ENCODE measurements at regions not wholly inside any gene's neighbourhood (a gene's known extent, or its start where the extent isn't known, plus 50 kb on each side); places are given as distances from the start of the nearest gene placed in this dataset.
A peak's percentile ranks its signal among the peaks of the same experiment; 100 is the strongest.

DNA sequence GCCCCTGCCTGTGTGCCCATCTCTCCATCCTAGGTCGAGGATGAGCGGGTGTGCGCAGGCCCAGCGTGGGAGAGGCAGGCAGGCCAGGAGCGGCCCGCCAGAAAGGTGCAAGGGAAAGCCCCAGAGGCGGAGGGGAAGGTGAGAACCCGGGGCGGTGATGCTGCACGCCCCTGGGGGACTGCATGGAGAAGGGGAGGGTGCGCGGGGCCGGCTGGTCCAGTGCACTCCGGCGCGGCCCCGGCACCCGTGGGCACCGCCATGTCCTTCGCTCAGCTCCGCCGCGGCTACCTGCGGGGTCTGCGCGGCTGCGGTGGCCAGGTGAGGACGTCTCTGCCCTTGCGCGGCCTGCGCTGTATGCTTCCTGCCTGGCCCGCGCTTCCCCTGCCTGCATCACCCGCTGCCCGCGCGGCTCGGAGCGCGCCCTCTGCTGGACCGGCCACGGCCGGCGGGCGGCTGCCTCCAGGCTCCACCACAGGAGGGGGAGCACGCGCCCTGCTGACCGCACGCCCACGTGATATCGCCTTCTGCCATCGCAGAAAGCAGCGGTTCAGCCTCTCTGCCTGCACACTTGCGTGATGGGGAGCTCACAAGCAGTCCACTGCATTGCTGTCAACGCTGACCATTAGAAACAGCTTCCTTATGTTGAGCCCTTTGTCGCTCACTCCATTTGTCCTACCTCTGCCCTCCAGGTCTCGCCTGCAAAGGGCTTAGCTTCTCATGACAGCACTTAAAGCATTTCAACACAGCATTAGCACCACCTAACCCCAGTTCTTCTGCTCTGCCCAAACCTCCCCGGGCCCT lies 73.9 kb downstream of the CXCL12 start:
- H3K27ac Mint-ChIP-seq, result no peak overlapping the region
- DNase-seq (peak; percentile 71), ATAC-seq (peak; percentile 95)
- no peak overlapping the region for H3K4me3 Mint-ChIP-seq
- CTCF ChIA-PET, result interaction anchor here (1.1 to 1.7 kb wide), 3 partner anchors 9 to 621 kb away, joined by 4 to 6 read pairs (median 6); no protein-coding TSS in a partner anchor
- no peaks in the 10 kb centered on the region for H3K9me3 Mint-ChIP-seq (ENCODE audit: low read depth)
- peaks cover 10% of the 10 kb centered on the region for H3K4me1 Mint-ChIP-seq
- H3K27me3 Mint-ChIP-seq, result peaks cover 5% of the 10 kb centered on the region
- no peaks in the 10 kb centered on the region for H3K36me3 Mint-ChIP-seq

DNA sequence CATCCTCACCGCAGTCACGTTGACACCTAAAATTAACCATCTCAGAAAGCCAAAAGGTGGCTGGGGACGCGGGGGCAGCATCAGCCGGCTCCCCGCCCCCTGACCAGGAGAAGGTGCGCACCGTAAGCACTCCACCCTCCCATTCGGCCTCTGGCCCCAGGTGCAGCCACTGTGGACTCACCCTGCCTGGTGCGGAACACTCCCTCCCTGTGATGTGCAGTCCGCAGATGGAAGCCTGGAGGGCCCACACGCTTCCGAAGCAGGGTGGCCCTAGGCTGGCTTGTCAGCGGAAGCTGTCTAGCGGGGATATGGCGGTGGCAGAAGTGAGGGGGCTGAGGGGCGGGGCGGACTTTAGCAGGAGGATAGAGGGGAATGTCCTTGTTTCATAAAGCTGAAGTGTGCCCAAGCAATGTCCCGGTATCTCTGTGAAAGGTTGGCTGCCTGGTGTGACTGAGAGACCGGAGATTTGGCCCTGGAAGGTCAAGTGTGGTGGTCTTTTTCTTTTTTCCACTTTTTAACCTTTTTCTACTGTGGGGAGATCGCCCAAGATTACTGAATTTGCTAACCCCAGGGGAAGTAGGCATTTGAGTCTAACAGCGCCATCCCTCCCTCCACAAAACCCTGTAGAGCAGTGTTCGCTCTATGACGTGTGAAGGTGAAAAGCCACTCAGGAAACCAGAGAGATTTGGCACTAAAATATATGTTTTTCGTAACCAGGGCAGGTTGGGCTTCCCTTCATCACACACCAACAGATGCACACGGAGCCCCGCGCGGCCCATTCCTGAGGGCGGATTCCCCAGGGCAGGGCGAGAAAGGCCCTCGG lies 74.7 kb downstream of the CXCL12 start:
- H3K4me1 Mint-ChIP-seq, result peaks cover 10% of the 10 kb centered on the region
- no peaks in the 10 kb centered on the region for H3K36me3 Mint-ChIP-seq
- ATAC-seq (no peak), DNase-seq (no peak)
- H3K27ac Mint-ChIP-seq, result no peak overlapping the region
- H3K9me3 Mint-ChIP-seq (ENCODE audit: low read depth), result no peaks in the 10 kb centered on the region
- H3K27me3 Mint-ChIP-seq, result peaks cover 5% of the 10 kb centered on the region
- CTCF ChIA-PET, result interaction anchor here (1.7 kb wide), 2 partner anchors 619 to 621 kb away, joined by 4 to 6 read pairs; no protein-coding TSS in a partner anchor
- no peak overlapping the region for H3K4me3 Mint-ChIP-seq

- H3K4me1 Mint-ChIP-seq, result peaks cover 10% of the 10 kb centered on the region
- CTCF ChIA-PET, result no interaction called here
- no peak overlapping the region for H3K27ac Mint-ChIP-seq
- no peak overlapping the region for H3K4me3 Mint-ChIP-seq
- DNase-seq, result no peak
- no peak for ATAC-seq
- H3K27me3 Mint-ChIP-seq, result peaks cover 7% of the 10 kb centered on the region
- no peaks in the 10 kb centered on the region for H3K9me3 Mint-ChIP-seq (ENCODE audit: low read depth)
- no peaks in the 10 kb centered on the region for H3K36me3 Mint-ChIP-seq
These were observed 75.5 kb downstream of the CXCL12 start for GRCh38 chr10:44309361-44309760.

- H3K9me3 Mint-ChIP-seq (ENCODE audit: low read depth), result peaks cover 2% of the 10 kb centered on the region
- H3K27ac Mint-ChIP-seq, result no peak overlapping the region
- peaks cover 10% of the 10 kb centered on the region for H3K4me1 Mint-ChIP-seq
- no peaks in the 10 kb centered on the region for H3K36me3 Mint-ChIP-seq
- DNase-seq (no peak), ATAC-seq (no peak)
- H3K4me3 Mint-ChIP-seq, result no peak overlapping the region
- CTCF ChIA-PET, result interaction anchor here (0.8 kb wide), 1 partner anchor 77 kb away, joined by 3 read pairs; no protein-coding TSS in a partner anchor
- H3K27me3 Mint-ChIP-seq, result peaks cover 11% of the 10 kb centered on the region
These were observed 76.0 kb downstream of the CXCL12 start for GRCh38 chr10:44308935-44309334.

DNA sequence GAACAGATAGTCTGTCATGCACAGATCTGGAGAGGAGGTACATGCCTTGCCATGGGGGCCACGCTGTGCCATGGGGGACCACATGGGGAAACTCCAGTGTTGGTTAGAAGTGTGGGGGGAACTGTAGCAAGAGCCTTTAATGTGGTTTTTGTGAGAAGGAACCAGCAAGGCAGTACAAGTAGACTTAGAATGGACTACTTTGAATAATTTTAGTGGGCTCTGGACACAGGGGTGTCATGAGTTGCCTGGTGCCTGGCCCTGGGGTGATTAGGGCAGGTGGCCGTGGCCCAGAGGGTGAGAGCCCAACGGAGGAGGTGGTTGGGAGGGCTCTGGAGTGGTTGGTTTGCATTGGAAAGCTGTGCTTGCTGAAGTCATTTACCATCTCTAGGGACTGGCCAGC lies 77.2 kb downstream of the CXCL12 start:
- Mint-ChIP-seq H3K27me3 (peaks cover 11% of the 10 kb centered on the region), H3K36me3 (no peaks in the 10 kb centered on the region), H3K4me3 (no peak overlapping the region), H3K9me3 (ENCODE audit: low read depth) (peaks cover 4% of the 10 kb centered on the region), H3K4me1 (peaks cover 10% of the 10 kb centered on the region), H3K27ac (no peak overlapping the region)
- DNase-seq (no peak), ATAC-seq (no peak)
- CTCF ChIA-PET, result no interaction called here

GRCh38 chr10:44306762-44307161 lies 78.1 kb downstream of the CXCL12 start:
- Mint-ChIP-seq H3K9me3 (ENCODE audit: low read depth) (peaks cover 5% of the 10 kb centered on the region), H3K27ac (no peak overlapping the region), H3K4me3 (no peak overlapping the region), H3K4me1 (peaks cover 10% of the 10 kb centered on the region), H3K36me3 (no peaks in the 10 kb centered on the region), H3K27me3 (peaks cover 11% of the 10 kb centered on the region)
- no peak for ATAC-seq
- CTCF ChIA-PET, result no interaction called here
- DNase-seq, result no peak

GRCh38 chr10:44306147-44306710 lies 78.7 kb downstream of the CXCL12 start:
- peaks cover 9% of the 10 kb centered on the region for H3K4me1 Mint-ChIP-seq
- no peak for DNase-seq
- peaks cover 6% of the 10 kb centered on the region for H3K27me3 Mint-ChIP-seq
- no peak overlapping the region for H3K27ac Mint-ChIP-seq
- CTCF ChIA-PET, result no interaction called here
- H3K4me3 Mint-ChIP-seq, result no peak overlapping the region
- no peaks in the 10 kb centered on the region for H3K36me3 Mint-ChIP-seq
- no peak for ATAC-seq
- peaks cover 5% of the 10 kb centered on the region for H3K9me3 Mint-ChIP-seq (ENCODE audit: low read depth)

DNA sequence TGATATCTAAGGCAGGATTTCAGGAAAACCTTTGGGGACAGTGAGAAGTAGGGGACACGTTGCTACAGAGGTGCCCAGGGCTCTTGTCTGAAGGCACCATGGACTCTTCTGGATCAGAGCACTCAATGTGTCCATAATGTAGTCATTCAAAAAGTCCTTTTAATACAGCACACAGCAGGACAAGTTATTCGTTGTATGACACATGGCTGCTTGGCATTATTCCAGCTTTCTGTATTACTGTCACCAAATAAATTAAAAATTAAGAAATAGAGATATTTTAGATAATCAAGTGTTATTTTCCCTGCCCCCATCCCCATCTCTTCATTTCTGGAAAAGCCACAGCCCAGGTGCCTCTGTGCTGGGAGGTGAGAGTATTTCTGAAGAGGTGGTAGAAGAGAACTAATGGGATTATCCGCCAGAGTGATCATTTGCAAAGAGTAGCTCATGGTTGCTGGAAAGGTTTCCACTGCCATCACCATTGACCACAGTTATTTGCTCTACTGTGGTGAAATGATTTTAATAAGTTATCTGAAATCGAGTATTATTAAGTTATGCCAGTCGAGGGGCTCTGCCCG lies 83.0 kb downstream of the CXCL12 start:
- H3K27me3 Mint-ChIP-seq, result peaks cover 5% of the 10 kb centered on the region
- H3K27ac Mint-ChIP-seq, result no peak overlapping the region
- H3K4me1 Mint-ChIP-seq, result peaks cover 12% of the 10 kb centered on the region
- no peak overlapping the region for H3K4me3 Mint-ChIP-seq
- CTCF ChIA-PET, result interaction anchor here (1.4 to 1.9 kb wide), 2 partner anchors 9 to 612 kb away, joined by 3 to 6 read pairs; no protein-coding TSS in a partner anchor
- DNase-seq (no peak), ATAC-seq (no peak)
- H3K36me3 Mint-ChIP-seq, result no peaks in the 10 kb centered on the region
- H3K9me3 Mint-ChIP-seq (ENCODE audit: low read depth), result peaks cover 5% of the 10 kb centered on the region

DNA sequence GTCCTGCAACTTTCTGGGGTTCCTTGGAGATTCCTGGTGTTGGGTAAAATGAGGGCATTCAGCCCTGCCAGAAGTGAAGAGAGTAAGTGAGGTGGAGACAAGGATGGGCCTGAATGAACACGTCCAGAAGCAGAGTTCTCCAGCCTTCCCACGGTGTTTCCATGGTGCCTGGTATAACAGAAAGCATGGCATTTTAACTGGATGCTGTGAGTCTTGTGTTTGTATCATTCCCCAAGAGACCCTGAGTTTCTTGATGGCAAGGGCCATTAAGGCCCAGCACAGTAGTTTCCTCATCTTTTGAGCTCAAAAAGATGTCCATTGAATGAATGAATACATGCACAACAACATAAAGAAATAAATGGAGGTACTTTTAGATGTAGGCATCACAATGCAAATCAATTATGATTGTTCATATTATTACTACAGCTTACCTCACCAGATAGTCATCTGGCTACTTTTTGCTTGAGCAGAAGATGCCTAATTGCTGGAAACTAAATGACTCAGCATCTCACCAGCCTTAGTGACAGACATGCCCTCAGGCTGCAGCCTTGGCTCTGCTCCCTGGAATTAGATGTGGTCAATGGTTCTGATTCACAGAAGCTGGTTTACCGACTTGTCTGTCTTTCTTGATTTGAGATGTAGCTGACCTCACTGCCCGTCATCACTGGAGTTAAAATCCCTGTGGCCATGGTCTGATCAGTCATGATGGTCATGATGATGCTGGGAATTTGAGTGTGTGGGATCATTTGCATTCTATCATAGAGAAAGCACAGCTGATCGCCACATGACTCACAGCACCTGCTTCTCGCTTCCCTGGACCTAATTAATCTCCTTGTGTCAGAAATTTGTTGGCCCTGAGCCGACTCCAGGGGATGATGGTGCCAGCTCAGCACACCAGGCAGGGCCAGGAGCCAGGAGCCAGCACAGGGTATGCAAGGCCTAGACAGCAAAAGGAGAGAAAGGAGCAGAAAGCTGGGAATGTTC lies 83.9 kb downstream of the CXCL12 start:
- peaks cover 12% of the 10 kb centered on the region for H3K4me1 Mint-ChIP-seq
- CTCF ChIA-PET, result interaction anchor here (1.4 to 1.9 kb wide), 2 partner anchors 10 to 611 kb away, joined by 3 to 6 read pairs; no protein-coding TSS in a partner anchor
- H3K27ac Mint-ChIP-seq, result no peak overlapping the region
- peak; percentile 50 for DNase-seq
- no peak overlapping the region for H3K4me3 Mint-ChIP-seq
- H3K9me3 Mint-ChIP-seq (ENCODE audit: low read depth), result peaks cover 5% of the 10 kb centered on the region
- no peaks in the 10 kb centered on the region for H3K36me3 Mint-ChIP-seq
- H3K27me3 Mint-ChIP-seq, result peaks cover 5% of the 10 kb centered on the region
- ATAC-seq, result peak; percentile 51

GRCh38 chr10:44298713-44299112 lies 86.2 kb downstream of the CXCL12 start:
- H3K4me1 Mint-ChIP-seq, result peaks cover 12% of the 10 kb centered on the region
- DNase-seq, result no peak
- CTCF ChIA-PET, result no interaction called here

GRCh38 chr10:44297963-44298362 lies 86.9 kb downstream of the CXCL12 start:
- Mint-ChIP-seq H3K36me3 (no peaks in the 10 kb centered on the region), H3K9me3 (ENCODE audit: low read depth) (peaks cover 3% of the 10 kb centered on the region), H3K4me3 (no peak overlapping the region), H3K27ac (no peak overlapping the region), H3K4me1 (peaks cover 12% of the 10 kb centered on the region), H3K27me3 (peaks cover 6% of the 10 kb centered on the region)
- DNase-seq, result no peak
- ATAC-seq, result no peak
- CTCF ChIA-PET, result no interaction called here

More at GRCh38 chr10:44298713-44299112, 86.2 kb downstream of the CXCL12 start:
- no peak for ATAC-seq
- Mint-ChIP-seq H3K36me3 (no peaks in the 10 kb centered on the region), H3K4me3 (no peak overlapping the region), H3K27me3 (no peaks in the 10 kb centered on the region), H3K9me3 (ENCODE audit: low read depth) (peaks cover 3% of the 10 kb centered on the region), H3K27ac (no peak overlapping the region)

GRCh38 chr10:44295644-44296241 lies 89.2 kb downstream of the CXCL12 start:
- DNase-seq (no peak), ATAC-seq (no peak)
- CTCF ChIA-PET, result no interaction called here
- no peaks in the 10 kb centered on the region for H3K36me3 Mint-ChIP-seq
- peaks cover 5% of the 10 kb centered on the region for H3K4me1 Mint-ChIP-seq
- no peaks in the 10 kb centered on the region for H3K9me3 Mint-ChIP-seq (ENCODE audit: low read depth)
- no peak overlapping the region for H3K4me3 Mint-ChIP-seq
- H3K27ac Mint-ChIP-seq, result no peak overlapping the region
- peaks cover 22% of the 10 kb centered on the region for H3K27me3 Mint-ChIP-seq
